ENCODE measurements at regions not wholly inside any gene's neighbourhood (a gene's known extent, or its start where the extent isn't known, plus 50 kb on each side); places are given as distances from the start of the nearest gene placed in this dataset.

- TF ChIP-seq EZH2 (IDR thresholded peaks at IDR 0.05; ENCODE audit: insufficient read depth, poor library complexity, severe bottlenecking) (no peak), EZH2phosphoT487 (IDR thresholded peaks at IDR 0.05; ENCODE audit: insufficient read depth, low read depth) (no peak)
Observed at GRCh38 chr2:175464311-175464670, 282.8 kb upstream of the ATP5MC3 start.

Data from GM23248 (cell line).